Lower leg skin (tissue), 3 donors: ENCODE measurements at regions not wholly inside any gene's neighbourhood (a gene's known extent, or its start where the extent isn't known, plus 50 kb on each side); places are given as distances from the start of the nearest gene placed in this dataset.

ENCODE experiments used
- POLR2A ChIP-seq, 2 donors: fragments of 450-650 bp; IDR thresholded peaks; one replicate each; pipeline ENCODE4 v1.6.1; 2016 to 2017; ENCODE audit warnings: antibody characterized with exemption in 2 of 2, mild to moderate bottlenecking in 1 of 2, moderate library complexity in 1 of 2
- TF ChIP-seq, protein P1 (sequence below), 3 donors: fragments of 450-650 bp; IDR thresholded peaks; one replicate each; pipeline ENCODE4 v1.5.1; 2016; ENCODE audit warnings: antibody characterized with exemption in 3 of 3, mild to moderate bottlenecking in 3 of 3, moderate library complexity in 2 of 3

DNA sequence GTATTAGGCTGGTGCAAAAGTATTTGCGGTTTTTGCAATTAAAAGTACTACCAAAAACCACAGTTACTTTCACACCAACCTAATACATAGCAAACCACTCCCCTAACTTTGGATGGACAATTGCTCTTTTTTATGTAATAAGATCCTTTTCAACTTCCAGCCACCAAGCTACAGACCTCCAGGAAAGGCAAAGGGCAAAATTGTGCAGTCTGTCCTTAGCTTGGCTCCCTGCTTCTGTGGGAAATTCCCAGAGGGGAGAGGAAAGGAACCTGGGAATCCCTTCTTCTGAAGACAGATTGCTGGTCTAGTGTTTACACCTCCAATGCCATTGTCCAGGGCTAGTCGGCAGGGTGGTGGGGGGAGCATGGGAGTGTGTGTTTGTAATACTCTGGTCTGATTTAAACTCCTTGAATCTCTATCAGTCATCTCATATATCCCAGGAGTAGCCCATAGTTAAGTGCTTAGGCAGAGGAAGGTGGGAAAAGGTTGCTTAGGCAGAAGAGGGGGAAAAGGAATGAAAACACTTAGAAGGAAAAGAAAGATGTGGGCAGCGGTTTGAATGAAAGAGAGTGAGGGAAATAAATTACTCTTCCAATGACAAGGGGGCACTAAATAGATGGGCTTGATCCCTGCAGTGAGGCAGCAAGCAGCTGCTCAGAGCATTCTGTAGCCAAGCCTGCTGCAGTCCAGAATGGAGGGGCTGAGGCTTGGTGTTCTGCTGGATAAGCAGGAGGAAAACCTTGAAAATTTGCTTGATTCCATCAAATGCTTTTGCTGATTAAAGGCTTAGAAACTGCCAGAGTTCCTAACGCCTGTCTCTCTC, 86.9 kb upstream of the MAP1B start:
- TF ChIP-seq, protein P1, sequence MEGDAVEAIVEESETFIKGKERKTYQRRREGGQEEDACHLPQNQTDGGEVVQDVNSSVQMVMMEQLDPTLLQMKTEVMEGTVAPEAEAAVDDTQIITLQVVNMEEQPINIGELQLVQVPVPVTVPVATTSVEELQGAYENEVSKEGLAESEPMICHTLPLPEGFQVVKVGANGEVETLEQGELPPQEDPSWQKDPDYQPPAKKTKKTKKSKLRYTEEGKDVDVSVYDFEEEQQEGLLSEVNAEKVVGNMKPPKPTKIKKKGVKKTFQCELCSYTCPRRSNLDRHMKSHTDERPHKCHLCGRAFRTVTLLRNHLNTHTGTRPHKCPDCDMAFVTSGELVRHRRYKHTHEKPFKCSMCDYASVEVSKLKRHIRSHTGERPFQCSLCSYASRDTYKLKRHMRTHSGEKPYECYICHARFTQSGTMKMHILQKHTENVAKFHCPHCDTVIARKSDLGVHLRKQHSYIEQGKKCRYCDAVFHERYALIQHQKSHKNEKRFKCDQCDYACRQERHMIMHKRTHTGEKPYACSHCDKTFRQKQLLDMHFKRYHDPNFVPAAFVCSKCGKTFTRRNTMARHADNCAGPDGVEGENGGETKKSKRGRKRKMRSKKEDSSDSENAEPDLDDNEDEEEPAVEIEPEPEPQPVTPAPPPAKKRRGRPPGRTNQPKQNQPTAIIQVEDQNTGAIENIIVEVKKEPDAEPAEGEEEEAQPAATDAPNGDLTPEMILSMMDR (IDR thresholded peaks at IDR 0.05) = no peak
- TF ChIP-seq POLR2A (IDR thresholded peaks at IDR 0.05) = no peak
